IMR-90 (cell line): ENCODE measurements at regions not wholly inside any gene's neighbourhood (a gene's known extent, or its start where the extent isn't known, plus 50 kb on each side); places are given as distances from the start of the nearest gene placed in this dataset.
"Not testable (repeated sequence)": the region's sequence is repeated elsewhere in the genome, so short reads cannot be mapped to it uniquely, and the experiment has no call there.

Experiments
- ATAC-seq: fragments of 200-7000 bp; cut with Tn5 transposase; 2 replicates; pipeline ENCODE4 v1.9.1; 2020; ENCODE audit warnings: low read depth, mild to moderate bottlenecking, moderate library complexity
- BruUV-seq: library from RNA; stranded (reverse); fragments of 400-500 nt; replicated peaks from 2 replicates; lab custom pipeline; 2021; lab: Mats Ljungman, UMichigan
- CTCF ChIA-PET: fragments of 300-600 bp; formaldehyde crosslinking; extraction: SDS; loops from one replicate; lab custom pipeline; 2021; ENCODE audit warnings: antibody characterized with exemption; lab: Yijun Ruan, JAX
- POLR2A ChIA-PET: fragments of 300-600 bp; sonication (Branson Sonifier 250); formaldehyde crosslinking; loops from one replicate; lab custom pipeline; 2022; ENCODE audit warnings: antibody characterized with exemption; ENCODE audit not compliant: unreplicated experiment; lab: Charles Lee
- DNase-seq: peaks from one replicate; pipeline ENCODE4 v3.0.0; 2013
- H2AFZ ChIP-seq: replicated peaks from 2 replicates; pipeline ENCODE3; 2013; ENCODE audit warnings: low read length, mild to moderate bottlenecking; ENCODE audit not compliant: poor library complexity
- H2AK5ac ChIP-seq: 2 replicates; pipeline ENCODE4 v1.6.1; 2013; ENCODE audit warnings: low read depth, low read length, inconsistent platforms
- H2AK9ac ChIP-seq: replicated peaks from 2 replicates; pipeline ENCODE3; 2013; ENCODE audit warnings: mild to moderate bottlenecking, low read depth, low read length, moderate library complexity; ENCODE audit not compliant: poor library complexity
- H2BK120ac ChIP-seq: 2 replicates; pipeline ENCODE4 v1.6.1; 2013; ENCODE audit warnings: low read depth, low read length, inconsistent platforms
- H2BK15ac ChIP-seq: 3 replicates; pipeline ENCODE4 v1.6.1; 2013; ENCODE audit warnings: low read depth, low read length, inconsistent platforms
- H2BK20ac ChIP-seq: 2 replicates; pipeline ENCODE4 v1.6.1; 2013; ENCODE audit warnings: low read depth, mild to moderate bottlenecking, inconsistent platforms, low read length, moderate library complexity
- H2BK5ac ChIP-seq: 2 replicates; pipeline ENCODE4 v1.6.1; 2013; ENCODE audit warnings: mild to moderate bottlenecking, low read depth, low read length, inconsistent platforms; ENCODE audit not compliant: poor library complexity, severe bottlenecking
- H3K14ac ChIP-seq: replicated peaks from 2 replicates; pipeline ENCODE4 v1.6.1; 2013; ENCODE audit warnings: low read depth, low read length, inconsistent platforms
- H3K18ac ChIP-seq: 2 replicates; pipeline ENCODE4 v1.6.1; 2013; ENCODE audit warnings: low read depth, low read length, control low read depth
- H3K23ac ChIP-seq: 2 replicates; pipeline ENCODE4 v1.6.1; 2013; ENCODE audit warnings: low read depth, low read length, inconsistent platforms
- H3K27ac ChIP-seq: 2 replicates; pipeline ENCODE4 v1.5.1; 2013; ENCODE audit warnings: mild to moderate bottlenecking, control low read depth, low read length; ENCODE audit not compliant: insufficient read depth
- H3K27me3 ChIP-seq: 2 replicates; pipeline ENCODE4 v1.6.1; 2013; ENCODE audit warnings: low read length; ENCODE audit not compliant: control insufficient read depth, insufficient read depth
- H3K36me3 ChIP-seq: 2 replicates; pipeline ENCODE4 v1.6.1; 2013; ENCODE audit warnings: low read length, mixed read lengths; ENCODE audit not compliant: control insufficient read depth, insufficient read depth
- H3K4ac ChIP-seq: 2 replicates; pipeline ENCODE4 v1.6.1; 2013; ENCODE audit warnings: low read depth, low read length, inconsistent platforms
- H3K4me1 ChIP-seq: 2 replicates; pipeline ENCODE4 v1.6.1; 2013; ENCODE audit warnings: low read length, mixed read lengths; ENCODE audit not compliant: control insufficient read depth, insufficient read depth
- H3K4me2 ChIP-seq: 2 replicates; pipeline ENCODE4 v1.6.1; 2013; ENCODE audit warnings: low read depth, mild to moderate bottlenecking, control low read depth, low read length, moderate library complexity
- H3K4me3 ChIP-seq: 2 replicates; pipeline ENCODE4 v1.5.1; 2013; ENCODE audit warnings: low read depth, mild to moderate bottlenecking, control low read depth, low read length, moderate library complexity; ENCODE audit not compliant: insufficient read depth
- H3K56ac ChIP-seq: 2 replicates; pipeline ENCODE4 v1.6.1; 2013; ENCODE audit warnings: low read length, inconsistent platforms; ENCODE audit not compliant: insufficient read depth; ENCODE audit errors: extremely low read depth
- H3K79me1 ChIP-seq, 2 experiments: 2 replicates each; pipeline ENCODE4 v1.6.1; 2013; ENCODE audit warnings: low read length in 2 of 2, inconsistent platforms in 1 of 2, low read depth in 1 of 2
- H3K9ac ChIP-seq: 2 replicates; pipeline ENCODE4 v1.6.1; 2013; ENCODE audit warnings: low read depth, low read length, control low read depth
- H3K9me1 ChIP-seq: 2 replicates; pipeline ENCODE4 v1.6.1; 2013; ENCODE audit warnings: low read length, inconsistent platforms; ENCODE audit not compliant: insufficient read depth
- H3K9me3 ChIP-seq: 2 replicates; pipeline ENCODE4 v1.6.1; 2013; ENCODE audit warnings: low read length; ENCODE audit not compliant: control insufficient read depth, insufficient read depth
- H4K20me1 ChIP-seq: 2 replicates; pipeline ENCODE4 v1.6.1; 2013; ENCODE audit warnings: low read length, inconsistent platforms; ENCODE audit not compliant: insufficient read depth
- H4K5ac ChIP-seq: 2 replicates; pipeline ENCODE4 v1.6.1; 2013; ENCODE audit warnings: mild to moderate bottlenecking, low read depth, low read length, control low read depth
- H4K8ac ChIP-seq, 2 experiments: 2 replicates each; pipeline ENCODE4 v1.6.1; 2013; ENCODE audit warnings: low read depth in 2 of 2, low read length in 2 of 2, control low read depth in 1 of 2, inconsistent platforms in 1 of 2
- H4K91ac ChIP-seq: 2 replicates; pipeline ENCODE4 v1.6.1; 2013; ENCODE audit warnings: low read depth, low read length, inconsistent platforms; ENCODE audit not compliant: insufficient read depth
- NFE2L2 ChIP-seq: fragments of 150-350 bp; IDR thresholded peaks from 2 replicates; pipeline ENCODE4 v1.6.1; 2016; ENCODE audit warnings: low read depth, mild to moderate bottlenecking, low read length
- WGBS, 2 experiments: methylation state at CpG; one replicate each; pipeline versions ENCODE4 v1.1.5 to v1.1.7; 2013; ENCODE audit warnings: missing lambda C conversion rate in 2 of 2; ENCODE audit not compliant: insufficient read length in 1 of 2; ENCODE audit errors: extremely low coverage in 2 of 2; 5-methylcytosine and 5-hydroxymethylcytosine counted together
- dilution Hi-C: fragments of 300-500 bp; cut with HindIII; formaldehyde crosslinking; loops from one replicate; pipeline ENCODE4 v1.14.3; 2018; ENCODE audit warnings: low sequenced_read_pairs; ENCODE audit not compliant: unreplicated experiment
- in situ Hi-C: fragments of 300-500 bp; cut with MboI; formaldehyde crosslinking; loops from 3 replicates; pipeline ENCODE4 v1.14.3; 2019; ENCODE audit warnings: low sequenced_read_pairs, inconsistent platforms, mixed read lengths
- intact Hi-C: fragments of 100-400 bp; cut with micrococcal nuclease; formaldehyde crosslinking; loops from 2 replicates; pipeline ENCODE4 v1.10.0; 2022

DNA sequence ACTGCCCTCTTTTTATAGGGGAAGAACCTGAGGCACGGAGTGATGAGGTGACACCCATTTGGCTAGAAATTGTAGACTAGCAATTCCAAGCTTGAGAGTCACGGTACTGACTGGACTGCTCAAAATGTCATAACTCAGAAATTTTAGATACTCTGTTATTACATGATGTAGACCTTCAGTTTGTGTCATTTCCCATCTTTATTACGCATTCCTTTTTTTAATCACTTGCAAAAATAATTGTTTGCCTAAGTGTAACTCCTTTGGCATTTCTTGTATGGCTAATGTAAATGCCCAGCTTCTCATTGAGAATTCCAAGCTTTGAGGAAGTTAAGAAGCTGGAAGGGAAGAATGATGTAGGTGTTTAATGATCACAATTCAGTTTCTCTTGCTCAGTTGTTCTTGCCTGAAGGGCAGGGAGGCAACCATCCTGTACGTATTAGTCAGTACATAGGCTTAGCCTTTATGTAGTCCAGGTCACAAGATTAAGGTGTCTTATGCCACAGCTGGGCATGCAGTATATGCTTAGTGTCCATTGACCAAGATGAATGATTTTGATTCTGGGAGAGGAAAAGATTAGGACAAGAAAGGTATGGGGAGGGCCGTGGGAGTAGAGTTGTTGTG is 68.2 kb upstream of the EVL start:
- peak; percentile 78 for DNase-seq
- dilution Hi-C loops (no loop called here), in situ Hi-C loops (no loop called here), intact Hi-C loops (no loop called here)
- peak overlapping the region; percentile 12; the same call in 1 of the 2 replicates for H3K14ac ChIP-seq
- H2AFZ ChIP-seq = no peak overlapping the region
- H3K4me1 ChIP-seq = peaks cover 10% of the 10 kb centered on the region
- peak overlapping the region; percentile 89 for H2BK5ac ChIP-seq
- peaks cover 3% of the 10 kb centered on the region; the same call in 1 of the 2 replicates for H4K20me1 ChIP-seq
- H2BK20ac ChIP-seq = peak overlapping the region; percentile 1; the same call in 1 of the 2 replicates
- H2AK9ac ChIP-seq = no peak overlapping the region
- no peak overlapping the region for H3K9ac ChIP-seq
- no peak overlapping the region for H3K23ac ChIP-seq
- no peaks in the 10 kb centered on the region for H3K27me3 ChIP-seq
- no peaks in the 10 kb centered on the region for H3K9me3 ChIP-seq
- no peaks in the 10 kb centered on the region for H3K36me3 ChIP-seq
- peak overlapping the region; percentile 2 to 48; a peak in 2 of 4 replicates for H4K8ac ChIP-seq
- H3K4me2 ChIP-seq = peak overlapping the region; percentile 70; the same call in 1 of the 2 replicates
- 0 out of 2 replicates have a peak overlapping the region, but pooled peaks have one; percentile 32 for H2AK5ac ChIP-seq
- no CpG with 5 or more reads among the region's 5 CpGs for WGBS, 2 experiments
- H2BK120ac ChIP-seq = peak overlapping the region; percentile 50
- H3K18ac ChIP-seq = peak overlapping the region; percentile 91; the same call in 1 of the 2 replicates
- ChIA-PET CTCF (no interaction called here), POLR2A (no interaction called here)
- peaks cover 0 to 17% of the 10 kb centered on the region in 2 experiments; a peak in 2 of 4 replicates for H3K79me1 ChIP-seq
- no peaks in the 10 kb centered on the region; the same call in none of the 2 replicates for H3K9me1 ChIP-seq
- H4K5ac ChIP-seq = peak overlapping the region; percentile 81; the same call in 1 of the 2 replicates
- ATAC-seq = peak; percentile 76
- H3K4me3 ChIP-seq = no peak overlapping the region
- peak overlapping the region; percentile 67 for H3K27ac ChIP-seq
- H2BK15ac ChIP-seq = peak overlapping the region; percentile 1; the same call in 1 of the 3 replicates
- no peak overlapping the region; the same call in 1 of the 2 replicates for H4K91ac ChIP-seq
- BruUV-seq = no TSS peak
- no peak overlapping the region; the same call in 1 of the 2 replicates for H3K56ac ChIP-seq
- peak overlapping the region; percentile 17; the same call in 1 of the 2 replicates for H3K4ac ChIP-seq
- TF ChIP-seq NFE2L2 = no peak

DNA sequence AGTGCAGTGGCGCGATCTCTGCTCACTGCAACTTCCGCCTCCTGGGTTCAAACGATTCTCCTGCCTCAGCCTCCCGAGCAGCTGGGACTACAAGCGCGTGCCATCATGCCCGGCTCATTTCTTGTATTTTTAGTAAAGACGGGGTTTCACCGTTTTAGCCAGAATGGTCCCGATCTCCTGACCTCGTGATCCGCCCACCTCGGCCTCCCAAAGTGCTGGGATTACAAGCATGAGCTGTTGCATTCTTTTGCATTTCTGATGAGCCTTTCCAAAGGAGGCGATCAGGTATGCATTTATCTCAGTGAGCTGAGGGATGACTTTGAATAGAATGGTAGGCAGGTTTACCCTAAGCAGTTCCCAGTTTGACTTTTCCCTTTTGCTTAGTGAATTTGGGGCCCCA is 64.8 kb upstream of the EVL start:
- H2AFZ ChIP-seq, H3K14ac ChIP-seq, H3K4ac ChIP-seq, H4K5ac ChIP-seq, H3K4me1 ChIP-seq, H3K56ac ChIP-seq, H4K91ac ChIP-seq, H3K18ac ChIP-seq, H2BK20ac ChIP-seq, H3K23ac ChIP-seq, H3K36me3 ChIP-seq, H3K27ac ChIP-seq, H4K8ac ChIP-seq, H3K4me2 ChIP-seq, H3K9me3 ChIP-seq, H3K9me1 ChIP-seq, ATAC-seq, H3K4me3 ChIP-seq, H3K27me3 ChIP-seq, in situ Hi-C loops, H2BK5ac ChIP-seq, H2AK9ac ChIP-seq, H4K20me1 ChIP-seq, H2AK5ac ChIP-seq, dilution Hi-C loops, BruUV-seq, intact Hi-C loops, H3K9ac ChIP-seq, CTCF ChIA-PET, DNase-seq, H2BK15ac ChIP-seq, POLR2A ChIA-PET, H2BK120ac ChIP-seq: not testable (repeated sequence)
- 98% methylated on average over 11 of the region's 15 CpGs; no CpG with 5 or more reads in 1 of the 2 experiments for WGBS, 2 experiments
- H3K79me1 ChIP-seq = peaks cover 2 to 17% of the 10 kb centered on the region in 2 experiments; a peak in 3 of 4 replicates
